ENCODE measurements at regions not wholly inside any gene's neighbourhood (a gene's known extent, or its start where the extent isn't known, plus 50 kb on each side); places are given as distances from the start of the nearest gene placed in this dataset.

GRCh38 chr5:73388306-73388684 lies 60.3 kb downstream of the FOXD1 start:
- no peak for TF ChIP-seq CTCF (optimal IDR thresholded peaks at IDR 0.05 in 1 of 3, IDR thresholded peaks at IDR 0.05 in 1 of 3, conservative IDR thresholded peaks at IDR 0.05 in 1 of 3; ENCODE audit: extremely low read depth in 1 of 3, insufficient read depth in 2 of 3, low read length in 3 of 3)
- TF ChIP-seq EZH2 (IDR thresholded peaks at IDR 0.05; ENCODE audit: low read length) = no peak
